Mesenchymal stem cell (in vitro differentiated cells and primary cell): ENCODE measurements at regions not wholly inside any gene's neighbourhood (a gene's known extent, or its start where the extent isn't known, plus 50 kb on each side); places are given as distances from the start of the nearest gene placed in this dataset.

Experiments used
- DNase-seq: peaks from one replicate; pipeline ENCODE4 v3.0.0-alpha.2; 2013
- H2AFZ ChIP-seq: one replicate; pipeline ENCODE4 v1.6.1; 2013; ENCODE audit warnings: low read depth, mild to moderate bottlenecking, control low read depth, inconsistent platforms, low read length, moderate library complexity
- H2AK5ac ChIP-seq: 2 replicates; pipeline ENCODE4 v1.6.1; 2013; ENCODE audit warnings: low read length, moderate library complexity, mild to moderate bottlenecking, inconsistent platforms; ENCODE audit not compliant: severe bottlenecking
- H2BK120ac ChIP-seq: one replicate; pipeline ENCODE4 v1.6.1; 2013; ENCODE audit warnings: low read depth, mild to moderate bottlenecking, inconsistent platforms, low read length, moderate library complexity
- H2BK12ac ChIP-seq, 2 experiments: one replicate each; pipeline ENCODE4 v1.6.1; 2013; ENCODE audit warnings: inconsistent platforms in 2 of 2, low read length in 2 of 2, mild to moderate bottlenecking in 2 of 2, moderate library complexity in 2 of 2, control low read depth in 1 of 2
- H2BK15ac ChIP-seq: one replicate; pipeline ENCODE4 v1.6.1; 2013; ENCODE audit warnings: mild to moderate bottlenecking, low read depth, inconsistent platforms; ENCODE audit not compliant: poor library complexity, severe bottlenecking
- H2BK5ac ChIP-seq: 2 replicates; pipeline ENCODE4 v1.6.1; 2013; ENCODE audit warnings: low read depth, mild to moderate bottlenecking, low read length, control low read depth, inconsistent platforms; ENCODE audit not compliant: poor library complexity, severe bottlenecking
- H3K14ac ChIP-seq, 2 experiments: one replicate each; pipeline ENCODE4 v1.6.1; 2013; ENCODE audit warnings: inconsistent platforms in 2 of 2, low read length in 2 of 2, control low read depth in 1 of 2, mild to moderate bottlenecking in 1 of 2, moderate library complexity in 1 of 2
- H3K18ac ChIP-seq, 2 experiments: one replicate each; pipeline ENCODE4 v1.6.1; 2013; ENCODE audit warnings: inconsistent platforms in 2 of 2, low read length in 2 of 2, control low read depth in 1 of 2, low read depth in 1 of 2, mild to moderate bottlenecking in 1 of 2
- H3K23ac ChIP-seq, 2 experiments: one replicate each; pipeline ENCODE4 v1.6.1; 2013; ENCODE audit warnings: inconsistent platforms in 2 of 2, low read length in 2 of 2, mild to moderate bottlenecking in 2 of 2, moderate library complexity in 2 of 2, control low read depth in 1 of 2
- H3K27ac ChIP-seq: 2 replicates; pipeline ENCODE4 v1.5.1; 2013; ENCODE audit warnings: mild to moderate bottlenecking, moderate library complexity, low read length, control low read depth, inconsistent platforms; ENCODE audit not compliant: poor library complexity, severe bottlenecking
- H3K27me3 ChIP-seq, 2 experiments: 2 replicates each; pipeline versions ENCODE4 v1.6.1 to v1.7.0; 2013; ENCODE audit warnings: low read length in 2 of 2, mild to moderate bottlenecking in 2 of 2, moderate library complexity in 2 of 2, control low read depth in 1 of 2, inconsistent platforms in 1 of 2; ENCODE audit not compliant: control insufficient read depth in 1 of 2, insufficient read depth in 1 of 2
- H3K36me3 ChIP-seq, 2 experiments: 2 replicates each; pipeline versions ENCODE4 v1.6.1 to v1.7.0; 2013; ENCODE audit warnings: low read length in 2 of 2, control low read depth in 1 of 2, inconsistent platforms in 1 of 2, low read depth in 1 of 2, mild to moderate bottlenecking in 1 of 2; ENCODE audit not compliant: insufficient read depth in 2 of 2, control insufficient read depth in 1 of 2
- H3K4ac ChIP-seq, 2 experiments: one replicate each; pipeline ENCODE4 v1.6.1; 2013; ENCODE audit warnings: inconsistent platforms in 2 of 2, low read length in 2 of 2, mild to moderate bottlenecking in 2 of 2, moderate library complexity in 2 of 2, control low read depth in 1 of 2, low read depth in 1 of 2
- H3K4me1 ChIP-seq: 2 replicates; pipeline ENCODE4 v1.6.1; 2013; ENCODE audit warnings: low read depth, low read length, control low read depth; ENCODE audit not compliant: control insufficient read depth, insufficient read depth
- H3K4me2 ChIP-seq: 2 replicates; pipeline ENCODE4 v1.6.1; 2013; ENCODE audit warnings: low read length, mild to moderate bottlenecking, inconsistent platforms; ENCODE audit not compliant: poor library complexity, severe bottlenecking
- H3K4me3 ChIP-seq, 2 experiments: 2 replicates each; pipeline versions ENCODE4 v1.5.1 to v1.7.0; 2013; ENCODE audit warnings: low read length in 2 of 2, mild to moderate bottlenecking in 2 of 2, control low read depth in 1 of 2, low read depth in 1 of 2; ENCODE audit not compliant: insufficient read depth in 1 of 2
- H3K79me1 ChIP-seq: replicated peaks from 2 replicates; pipeline ENCODE4 v1.6.1; 2013; ENCODE audit warnings: mild to moderate bottlenecking, control low read depth, low read length, inconsistent platforms; ENCODE audit not compliant: poor library complexity, severe bottlenecking
- H3K9ac ChIP-seq: 2 replicates; pipeline ENCODE4 v1.7.0; 2013; ENCODE audit warnings: mild to moderate bottlenecking, low read length, moderate library complexity
- H3K9me3 ChIP-seq: 2 replicates; pipeline ENCODE4 v1.7.0; 2013; ENCODE audit warnings: mild to moderate bottlenecking, low read length; ENCODE audit not compliant: control insufficient read depth
- H4K8ac ChIP-seq: one replicate; pipeline ENCODE4 v1.6.1; 2013; ENCODE audit warnings: inconsistent platforms, mild to moderate bottlenecking, low read length, moderate library complexity
- H4K91ac ChIP-seq: one replicate; pipeline ENCODE4 v1.6.1; 2013; ENCODE audit warnings: mild to moderate bottlenecking, low read length, inconsistent platforms
- WGBS: methylation state at CpG from one replicate; pipeline ENCODE4 v1.1.7; 2013; ENCODE audit warnings: mixed read lengths; 5-methylcytosine and 5-hydroxymethylcytosine counted together

DNA sequence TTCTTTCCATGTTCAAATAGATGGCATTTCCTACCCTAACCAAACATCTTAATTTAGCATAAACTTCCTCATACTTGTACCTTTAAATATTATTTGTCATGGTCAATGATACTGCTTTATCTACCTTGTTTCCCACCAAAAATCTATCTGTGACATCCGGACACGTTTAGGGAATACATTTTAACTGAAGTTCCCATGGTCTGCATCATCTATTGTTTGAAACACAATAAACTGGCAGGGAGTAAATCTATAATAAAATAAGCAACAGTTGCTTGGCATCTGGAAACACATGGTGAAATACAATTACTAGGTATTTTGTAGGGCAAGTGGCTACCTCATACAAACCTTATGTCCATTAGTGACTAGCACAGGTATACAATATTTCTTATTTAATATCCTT, 289.1 kb downstream of the GJA1 start:
- Histone ChIP-seq H3K14ac (no peak overlapping the region), H3K9ac (no peak overlapping the region)
- WGBS = 100% methylated on average over 2 of the region's 2 CpGs

DNA sequence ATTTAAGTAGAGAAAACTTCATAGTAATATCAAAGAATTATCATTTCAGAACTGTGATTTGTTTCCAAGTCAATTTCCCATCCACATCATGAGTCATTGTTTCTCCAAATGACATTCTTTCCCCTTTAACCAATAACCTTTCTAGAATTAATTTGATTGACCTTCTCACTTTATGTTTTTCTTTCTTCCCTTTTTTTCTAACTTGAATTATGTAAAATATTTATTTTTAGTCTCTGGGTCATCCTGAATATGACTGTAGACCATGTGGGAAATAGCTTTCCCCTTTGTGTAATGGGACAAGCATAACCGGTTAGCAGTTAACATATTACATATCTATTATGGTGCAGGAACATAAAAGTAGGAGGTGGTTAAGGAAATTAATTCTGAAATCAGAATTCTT, 291.1 kb downstream of the GJA1 start:
- Histone ChIP-seq H2AFZ (no peak overlapping the region), H2BK120ac (no peak overlapping the region), H2BK12ac (no peak overlapping the region), H3K27ac (no peak overlapping the region), H3K36me3 (no peaks in the 10 kb centered on the region), H3K14ac (no peak overlapping the region), H3K9ac (no peak overlapping the region), H3K18ac (no peak overlapping the region), H3K9me3 (peaks cover 5% of the 10 kb centered on the region), H3K4me1 (no peaks in the 10 kb centered on the region), H3K27me3 (no peaks in the 10 kb centered on the region), H4K91ac (no peak overlapping the region), H3K79me1 (no peaks in the 10 kb centered on the region), H2BK5ac (no peak overlapping the region), H3K4me3 (no peak overlapping the region), H3K4ac (no peak overlapping the region), H3K23ac (no peak overlapping the region), H2BK15ac (no peak overlapping the region), H3K4me2 (no peak overlapping the region), H4K8ac (no peak overlapping the region), H2AK5ac (no peak overlapping the region)
- WGBS = no CpG with 5 or more reads among the region's 1 CpG
- DNase-seq = no peak

More for the DNA sequence above, 289.1 kb downstream of the GJA1 start:
- DNase-seq = no peak
- Histone ChIP-seq H3K4me3 (no peak overlapping the region), H2AFZ (no peak overlapping the region), H3K4me2 (no peak overlapping the region), H3K36me3 (no peaks in the 10 kb centered on the region), H4K91ac (no peak overlapping the region), H2BK12ac (no peak overlapping the region), H3K4ac (no peak overlapping the region), H3K4me1 (no peaks in the 10 kb centered on the region), H2BK5ac (no peak overlapping the region), H2BK15ac (no peak overlapping the region), H3K27me3 (no peaks in the 10 kb centered on the region), H3K18ac (no peak overlapping the region), H3K79me1 (no peaks in the 10 kb centered on the region), H3K9me3 (no peaks in the 10 kb centered on the region), H2AK5ac (no peak overlapping the region), H3K23ac (no peak overlapping the region), H4K8ac (no peak overlapping the region), H2BK120ac (no peak overlapping the region), H3K27ac (no peak overlapping the region)

GRCh38 chr6:121730616-121731015, 295.2 kb downstream of the GJA1 start:
- no peaks in the 10 kb centered on the region for H3K27me3 ChIP-seq
- peaks cover 5% of the 10 kb centered on the region for H3K9me3 ChIP-seq
- H3K4me2 ChIP-seq = no peak overlapping the region
- no peak for DNase-seq
- H3K4me1 ChIP-seq = no peaks in the 10 kb centered on the region
- H4K8ac ChIP-seq = no peak overlapping the region
- H3K18ac ChIP-seq = no peak overlapping the region
- no peak overlapping the region for H3K4ac ChIP-seq
- H3K4me3 ChIP-seq = no peak overlapping the region
- H3K9ac ChIP-seq = no peak overlapping the region
- no peak overlapping the region for H2BK5ac ChIP-seq
- H3K14ac ChIP-seq = no peak overlapping the region
- H3K36me3 ChIP-seq = no peaks in the 10 kb centered on the region
- H3K79me1 ChIP-seq = no peaks in the 10 kb centered on the region
- H4K91ac ChIP-seq = no peak overlapping the region
- H3K27ac ChIP-seq = no peak overlapping the region
- no peak overlapping the region for H2AFZ ChIP-seq
- no peak overlapping the region for H2AK5ac ChIP-seq
- whole genome bisulfite sequencing = 99% methylated on average over 3 of the region's 5 CpGs
- no peak overlapping the region for H2BK120ac ChIP-seq
- H2BK15ac ChIP-seq = no peak overlapping the region
- no peak overlapping the region for H2BK12ac ChIP-seq
- no peak overlapping the region for H3K23ac ChIP-seq

GRCh38 chr6:121731381-121731780, 295.9 kb downstream of the GJA1 start:
- Histone ChIP-seq H2BK5ac (no peak overlapping the region), H3K4me1 (no peaks in the 10 kb centered on the region), H3K27me3 (no peaks in the 10 kb centered on the region), H3K4ac (no peak overlapping the region), H3K36me3 (no peaks in the 10 kb centered on the region), H3K9ac (no peak overlapping the region), H2BK15ac (no peak overlapping the region), H3K79me1 (no peaks in the 10 kb centered on the region), H3K18ac (no peak overlapping the region), H2BK12ac (no peak overlapping the region), H2BK120ac (no peak overlapping the region), H3K4me2 (no peak overlapping the region), H4K91ac (no peak overlapping the region), H4K8ac (no peak overlapping the region), H3K27ac (no peak overlapping the region), H3K4me3 (no peak overlapping the region), H3K9me3 (peaks cover 5% of the 10 kb centered on the region), H2AFZ (no peak overlapping the region), H2AK5ac (no peak overlapping the region), H3K14ac (no peak overlapping the region), H3K23ac (no peak overlapping the region)
- DNase-seq = no peak
- 94% methylated on average over 1 of the region's 1 CpG for WGBS
